ENCODE measurements at regions not wholly inside any gene's neighbourhood (a gene's known extent, or its start where the extent isn't known, plus 50 kb on each side); places are given as distances from the start of the nearest gene placed in this dataset.

DNA sequence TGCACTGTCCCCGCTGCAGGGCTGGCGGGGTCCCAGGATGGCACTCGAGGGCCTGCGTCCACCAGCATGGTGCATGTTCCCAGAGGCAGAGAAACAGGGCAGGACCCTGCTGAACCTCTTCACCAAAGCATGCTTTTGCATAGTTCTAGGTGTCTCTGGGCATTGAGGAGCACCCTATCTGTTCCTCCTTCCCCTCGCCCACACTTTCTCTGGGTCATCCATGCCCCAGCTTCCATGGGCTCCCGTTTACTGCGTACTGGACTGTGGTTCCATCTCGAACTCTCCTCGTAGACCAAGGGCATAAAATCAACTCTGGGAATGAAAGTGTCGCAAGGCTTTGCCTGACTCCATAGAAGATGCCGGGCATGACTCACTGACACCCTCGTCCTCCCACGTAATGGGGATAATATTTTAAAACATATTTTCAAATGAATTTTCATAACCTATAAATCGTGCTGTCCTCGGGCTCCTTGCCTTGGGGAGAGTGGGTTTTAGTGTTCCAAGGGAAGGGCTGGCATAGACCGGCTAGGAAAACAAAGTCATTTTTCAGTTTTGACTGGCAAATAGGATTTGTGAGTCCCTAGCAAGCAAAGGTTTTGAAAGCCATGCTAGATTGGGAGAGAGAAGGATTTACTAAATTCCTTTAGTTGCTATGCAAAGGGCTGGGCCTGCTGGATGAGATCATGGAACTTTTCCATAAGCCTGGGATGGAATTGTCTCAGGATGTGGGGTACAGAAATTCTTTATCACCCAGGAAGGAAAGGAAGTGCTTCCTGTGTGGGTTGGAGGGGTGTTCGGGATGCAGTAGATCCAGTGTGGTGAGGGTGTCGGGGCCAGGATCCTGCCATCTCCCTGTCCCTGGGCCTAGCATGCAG is 498.7 kb upstream of the MKI67 start:
- DNase-seq = peak; percentile 30

DNA sequence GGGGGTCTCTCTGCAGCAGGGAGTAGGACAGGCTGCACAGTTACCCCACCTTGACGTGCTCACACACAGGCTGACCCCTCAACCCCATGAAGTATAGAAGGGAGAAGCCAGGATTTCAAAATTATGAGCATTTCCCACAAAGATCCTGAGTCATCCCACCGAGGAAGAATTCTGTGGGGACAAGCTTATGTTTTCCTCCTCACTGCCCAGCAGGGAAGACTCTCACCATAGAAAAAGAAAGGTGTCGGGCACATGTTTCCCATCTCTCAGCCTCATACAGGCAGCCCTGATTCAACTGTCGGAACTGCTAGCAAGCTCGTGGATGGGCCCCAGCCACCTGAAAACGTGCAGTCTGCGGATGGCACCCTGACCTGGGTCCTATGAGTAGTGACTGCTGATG is 499.7 kb upstream of the MKI67 start:
- no peak for DNase-seq

DNA sequence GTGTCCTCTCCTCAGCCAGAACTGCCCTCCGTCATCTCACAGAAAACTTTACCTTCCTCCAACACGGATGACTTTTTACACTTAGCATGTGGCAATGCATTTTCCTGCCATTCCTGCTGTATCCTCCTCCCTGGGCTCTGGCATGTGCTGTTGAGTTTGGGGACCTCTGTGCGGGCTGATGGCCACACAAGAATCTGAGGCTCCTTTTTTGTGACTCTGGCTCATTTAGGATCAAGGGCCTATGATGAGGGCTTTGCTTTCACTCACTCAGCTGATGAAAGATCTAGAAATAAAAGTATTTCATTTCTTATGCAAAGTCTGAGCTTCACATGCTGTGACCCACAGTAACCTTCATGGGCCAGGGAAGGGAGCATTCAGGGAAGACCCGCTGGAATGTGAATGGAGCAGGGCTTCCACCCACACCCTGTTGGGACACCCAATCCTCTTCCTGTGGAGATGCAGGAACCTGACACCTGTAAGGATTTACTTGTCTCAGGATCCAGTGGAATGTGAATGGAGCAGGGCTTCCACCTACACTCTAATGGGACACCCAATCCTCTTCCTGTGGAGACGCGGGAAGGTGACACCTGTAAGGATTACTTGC is 500.3 kb upstream of the MKI67 start:
- no peak for DNase-seq

DNA sequence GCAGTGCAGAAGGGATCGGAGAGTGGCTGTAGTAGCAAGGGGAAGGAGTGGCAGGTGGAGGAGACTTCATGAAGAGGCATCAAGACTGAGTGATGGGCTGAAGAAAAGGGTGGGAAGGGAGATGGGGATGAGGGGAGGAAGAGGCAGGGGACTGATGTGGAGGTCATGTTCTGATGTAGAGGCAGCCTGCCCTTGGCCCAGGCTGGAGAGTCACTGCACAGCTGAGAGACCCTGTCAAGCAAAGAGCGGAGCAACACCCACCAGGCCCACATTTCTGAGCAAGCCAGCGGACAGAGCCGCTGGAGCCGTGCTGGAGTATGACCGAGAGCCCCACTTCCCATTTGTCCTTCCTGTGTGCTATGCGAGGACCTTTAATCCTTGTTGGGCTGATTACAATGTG is 501.6 kb upstream of the MKI67 start:
- DNase-seq = no peak

DNA sequence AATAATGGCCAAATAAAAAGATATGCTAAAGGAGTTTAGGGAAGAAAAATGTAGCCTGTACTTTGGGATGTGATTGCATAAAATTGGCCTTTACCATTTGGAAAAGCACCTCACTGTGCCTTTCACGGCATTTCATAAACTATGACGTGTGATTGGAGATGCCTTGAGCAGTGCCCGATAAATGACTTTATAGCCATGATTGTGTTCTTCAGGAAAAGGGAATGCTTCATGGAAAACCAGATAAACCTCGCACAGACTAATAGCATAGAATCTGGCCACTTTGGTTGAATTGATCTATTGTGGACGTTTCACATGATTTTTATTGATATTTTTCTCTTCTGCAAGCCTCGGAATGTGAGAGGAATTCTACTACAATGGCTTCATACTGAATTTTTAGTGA is 502.0 kb upstream of the MKI67 start:
- DNase-seq = no peak

DNA sequence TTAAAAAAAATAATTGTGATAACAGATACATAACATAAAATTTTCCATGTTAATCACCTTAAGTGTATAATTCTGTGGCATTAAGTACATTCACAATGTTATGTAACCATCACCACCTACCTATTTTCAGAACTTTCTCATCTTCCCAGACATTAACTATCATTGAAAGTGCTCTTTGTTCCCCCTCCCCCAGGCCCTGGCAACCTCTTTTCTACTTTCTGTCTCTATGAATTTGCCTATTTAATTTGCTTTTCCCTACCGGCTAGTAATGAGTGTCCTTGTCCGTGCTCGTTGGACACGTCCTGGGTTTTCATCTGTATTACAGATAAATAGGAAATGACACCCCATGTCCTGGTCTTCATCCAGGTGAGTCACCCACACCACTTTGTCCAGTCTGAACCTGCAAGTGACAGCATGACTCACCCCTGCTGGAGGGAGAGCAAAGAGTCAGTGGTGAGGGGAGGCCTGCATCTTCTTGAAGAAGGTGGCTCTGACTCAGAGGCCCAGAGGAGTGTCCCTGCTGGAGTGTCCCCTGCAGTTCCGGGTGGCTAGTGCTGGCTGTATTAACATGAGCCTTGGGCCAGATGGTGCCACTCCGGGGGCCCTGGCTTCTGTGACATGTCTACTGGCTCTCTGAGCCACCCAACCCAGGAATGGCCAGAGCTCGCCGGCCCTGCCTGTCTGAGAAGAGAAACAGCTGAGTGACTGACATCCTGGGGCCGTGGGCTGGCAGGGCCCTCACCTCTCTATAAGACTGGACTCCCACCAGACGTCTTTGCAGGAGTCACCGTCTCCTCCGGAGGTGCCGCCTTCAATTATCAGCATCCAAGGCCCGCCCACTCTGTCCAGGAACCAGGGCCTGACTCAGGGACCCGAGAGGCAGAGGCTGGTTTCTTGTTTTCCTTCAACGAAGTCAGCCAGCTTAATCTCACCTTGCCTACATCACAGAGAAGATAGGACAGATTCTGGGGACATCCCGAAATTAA is 503.2 kb upstream of the MKI67 start:
- no peak for DNase-seq

DNA sequence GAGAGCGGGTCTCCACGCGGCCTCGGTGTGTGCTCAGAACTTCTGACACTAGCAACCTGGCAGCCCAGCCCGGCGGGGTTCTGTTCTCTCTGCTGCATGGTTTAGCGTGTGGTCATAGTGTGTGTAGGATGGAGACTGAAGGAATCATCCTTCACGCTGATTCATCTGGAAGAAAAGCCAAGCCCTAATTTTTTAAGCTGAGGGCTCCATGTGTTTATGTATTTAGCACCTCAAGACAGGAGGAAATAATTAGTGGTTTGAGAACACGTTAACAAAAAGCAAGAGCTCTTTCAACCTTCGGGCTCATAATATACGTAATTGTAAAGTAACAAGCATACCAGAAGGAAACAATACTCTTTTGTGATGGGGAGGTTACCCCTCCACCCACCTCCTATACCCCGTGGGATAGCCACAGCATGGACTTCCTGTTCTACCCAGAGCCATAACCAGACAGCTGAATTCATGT is 504.6 kb upstream of the MKI67 start:
- peak; percentile 43 for DNase-seq

DNA sequence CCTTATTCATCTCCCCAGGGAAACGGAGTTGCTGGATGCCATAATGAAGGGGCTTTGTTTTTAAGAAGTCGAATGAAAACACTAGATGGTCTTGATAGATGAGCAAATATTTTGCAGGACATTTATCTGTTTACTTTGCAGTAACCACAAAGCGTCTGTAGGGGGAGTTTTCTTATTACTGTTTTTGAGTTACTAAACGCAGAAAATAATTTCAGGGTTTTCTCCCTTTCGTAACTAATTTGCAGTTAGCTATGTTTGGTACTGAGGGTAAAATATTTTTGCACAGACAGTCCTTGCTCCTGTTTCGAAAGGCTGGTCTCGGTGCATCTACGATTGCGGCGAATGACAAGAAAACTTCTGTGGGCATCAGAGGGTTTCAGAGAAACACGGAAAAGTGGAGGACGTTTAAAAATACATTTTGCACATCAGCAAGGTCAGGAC is 505.6 kb upstream of the MKI67 start:
- DNase-seq = peak; percentile 78

DNA sequence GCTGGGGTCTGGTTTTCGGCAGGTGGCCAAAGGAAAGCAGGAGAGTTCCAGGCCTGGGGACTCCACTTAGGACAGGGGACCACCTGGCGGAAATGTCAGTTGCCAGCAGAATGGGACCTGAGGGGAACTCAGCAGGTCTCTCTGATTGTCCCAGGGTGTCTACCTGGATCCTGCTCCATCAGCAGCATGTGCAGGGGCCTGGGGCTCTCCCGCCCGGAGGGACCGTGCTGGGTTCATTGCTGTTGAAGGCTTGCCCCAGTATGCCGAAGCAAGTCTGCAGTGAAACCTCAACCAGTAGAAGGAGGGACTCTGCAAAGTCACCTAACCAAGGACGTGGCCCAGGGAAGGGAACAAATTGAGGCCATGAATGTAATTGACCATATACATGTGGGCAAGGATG is 506.5 kb upstream of the MKI67 start:
- no peak for DNase-seq

DNA sequence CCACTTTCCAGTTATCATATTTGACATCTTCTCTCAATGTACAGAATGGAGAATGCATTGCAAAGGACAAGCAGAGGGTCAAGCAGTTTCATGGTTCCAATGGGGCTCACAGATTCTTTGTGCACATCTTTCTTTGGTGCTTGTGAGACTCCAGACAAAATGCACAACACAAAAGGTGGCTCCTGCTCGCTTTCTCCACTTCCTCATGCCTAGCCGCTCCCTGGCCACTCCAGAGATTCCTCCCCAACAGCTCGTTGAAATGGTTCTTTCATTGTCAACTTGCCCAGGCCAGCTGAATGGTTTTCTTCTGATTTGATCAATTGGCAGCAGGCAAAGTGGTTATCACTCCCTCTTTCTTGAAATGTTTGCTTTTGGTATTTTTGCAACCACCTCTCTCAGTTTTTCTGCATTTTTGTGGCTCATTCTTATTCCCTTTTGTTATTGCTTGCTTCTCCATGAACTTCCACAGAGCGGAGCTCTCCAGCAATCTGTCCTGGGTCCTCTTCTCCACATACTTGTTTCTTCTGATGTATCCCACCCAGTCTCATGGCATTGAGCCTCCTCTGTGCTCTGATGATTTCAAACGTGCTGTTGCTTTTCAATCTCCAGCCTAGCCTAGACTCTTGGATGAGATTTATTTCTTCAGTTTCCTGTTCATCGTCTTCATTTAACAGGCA is 507.8 kb upstream of the MKI67 start:
- peak; percentile 57 for DNase-seq

DNA sequence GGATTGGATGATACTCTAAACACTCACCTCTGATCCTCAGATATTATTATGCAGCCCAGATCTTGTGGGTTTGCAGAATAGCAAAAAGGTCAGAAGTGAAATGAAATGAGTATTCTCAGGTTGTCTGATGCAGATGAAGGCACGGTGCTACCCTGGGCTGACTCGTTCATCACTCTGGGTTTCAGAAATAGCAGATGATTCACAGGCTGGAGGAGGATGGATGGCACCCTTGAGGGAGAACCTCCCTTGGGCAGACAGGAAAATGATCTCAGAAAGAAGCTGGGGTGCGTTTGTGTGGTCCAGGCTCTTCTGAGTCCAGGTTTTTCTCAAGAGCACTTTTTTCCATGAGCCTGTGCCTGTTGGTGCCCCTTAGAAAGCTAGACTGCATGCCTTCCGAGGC is 515.8 kb upstream of the MKI67 start:
- DNase-seq = no peak

DNA sequence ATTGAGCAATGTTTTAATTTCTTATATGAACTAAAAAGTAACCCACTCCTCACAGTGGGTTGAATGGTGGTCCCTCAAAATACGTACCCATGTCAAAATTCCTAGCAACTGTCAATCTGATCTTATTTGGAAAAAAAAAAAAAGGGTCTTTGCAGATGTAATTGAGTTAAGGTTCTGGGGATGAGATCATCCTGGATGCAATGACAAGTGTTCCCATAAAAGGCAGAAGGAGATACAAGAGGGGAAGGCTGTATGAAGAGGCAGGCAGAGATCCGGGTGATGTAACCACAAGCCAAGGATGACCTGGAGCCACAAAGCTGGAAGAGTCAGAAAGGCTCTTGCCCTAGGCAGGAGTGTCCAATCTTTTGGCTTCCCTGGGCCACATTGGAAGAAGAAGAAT is 516.3 kb upstream of the MKI67 start:
- DNase-seq = no peak

DNA sequence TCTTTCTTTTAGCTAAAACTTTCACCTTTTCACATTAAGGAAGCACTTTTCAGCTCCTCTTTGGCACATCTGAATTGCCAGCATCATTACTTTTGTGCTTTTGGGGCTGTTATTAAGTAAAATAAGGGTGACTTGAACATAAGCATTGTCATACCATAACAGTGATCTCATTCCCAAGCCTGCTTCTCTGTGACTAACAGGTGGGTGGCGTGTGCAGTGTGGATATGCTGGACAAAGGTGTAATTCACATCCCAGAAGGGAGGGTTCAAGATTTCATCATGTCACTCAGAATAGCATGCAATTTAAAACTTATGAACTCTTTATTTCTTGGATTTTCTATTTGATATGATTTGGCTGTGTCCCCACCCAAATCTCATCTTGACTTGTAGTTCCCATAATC is 517.4 kb upstream of the MKI67 start:
- DNase-seq = no peak

DNA sequence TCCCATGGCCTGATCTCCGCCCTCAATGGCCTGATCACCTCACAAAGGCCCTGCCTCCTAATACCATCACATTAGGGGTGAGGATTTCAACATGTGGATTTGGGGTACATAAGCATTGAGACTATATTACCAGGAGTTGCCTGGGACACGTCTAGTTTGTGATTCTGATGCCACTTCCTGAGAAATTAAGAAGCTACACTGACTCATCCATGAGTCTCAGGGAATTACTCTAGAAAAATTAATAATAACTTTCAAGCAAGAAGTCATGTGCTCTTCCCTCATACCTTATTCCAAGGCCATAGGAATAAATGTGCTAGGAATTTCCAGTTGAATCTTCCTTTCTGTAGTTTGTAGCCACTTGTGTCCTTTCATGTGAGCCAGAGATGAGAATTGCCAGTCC is 519.3 kb upstream of the MKI67 start:
- DNase-seq = no peak

DNA sequence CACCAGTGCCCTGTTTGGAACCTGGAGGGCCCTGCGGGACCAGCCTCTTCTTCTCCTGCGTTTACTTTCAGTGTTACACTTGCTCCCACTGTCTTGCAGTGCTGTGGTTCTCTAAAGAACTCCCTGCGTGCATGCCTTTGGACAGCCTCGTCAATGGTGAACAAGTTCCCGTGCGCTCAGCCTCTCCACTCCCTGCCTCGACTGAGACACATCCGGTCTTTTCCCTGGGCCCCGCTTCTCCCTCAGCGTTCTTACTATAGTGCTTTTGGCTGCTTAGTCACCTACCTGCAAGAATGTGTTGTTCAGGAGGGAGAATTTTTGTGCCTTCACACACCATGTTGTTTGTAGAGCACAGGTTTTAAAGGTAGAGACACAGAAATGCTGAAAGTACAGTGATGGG is 520.7 kb upstream of the MKI67 start:
- no peak for DNase-seq

DNA sequence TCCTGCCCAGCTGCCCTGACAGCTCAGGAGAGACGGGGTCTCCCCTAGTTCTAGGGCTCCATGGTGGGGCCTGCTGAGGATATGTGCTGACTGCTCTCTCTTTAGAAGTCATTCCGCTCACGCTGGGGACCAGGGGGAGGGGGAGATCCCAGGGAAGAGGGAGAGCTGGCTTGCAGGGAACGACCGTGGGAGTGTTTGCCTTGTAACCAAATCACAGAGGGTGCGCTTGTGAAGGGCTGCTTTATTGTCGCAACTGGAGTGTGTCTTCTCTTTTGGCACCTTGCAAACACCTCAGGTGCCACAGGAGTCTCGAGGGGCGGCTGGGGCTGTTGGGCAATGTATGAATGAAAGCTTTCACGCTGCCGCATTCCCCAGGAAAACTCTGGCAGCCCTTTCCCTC is 531.3 kb upstream of the MKI67 start:
- peak; percentile 48 for DNase-seq

DNA sequence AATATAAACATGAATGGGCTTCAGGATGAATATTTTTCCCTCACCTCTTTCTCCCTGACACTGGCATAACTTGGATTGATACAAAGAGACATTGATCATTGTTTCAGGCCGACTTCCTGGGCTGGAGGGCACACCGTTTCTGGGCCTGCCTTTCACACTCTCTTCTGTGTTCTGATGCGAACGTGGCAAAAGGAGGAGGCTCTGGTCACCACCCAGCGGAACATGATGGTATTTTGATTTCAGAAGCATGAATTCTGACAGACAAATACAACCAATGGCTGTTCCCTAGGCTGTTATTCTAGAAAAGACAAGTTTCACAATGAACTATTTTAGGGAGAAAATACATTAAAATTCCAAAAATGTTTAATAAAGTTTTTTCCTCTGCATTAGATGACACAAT is 534.5 kb upstream of the MKI67 start:
- DNase-seq = peak; percentile 26

DNA sequence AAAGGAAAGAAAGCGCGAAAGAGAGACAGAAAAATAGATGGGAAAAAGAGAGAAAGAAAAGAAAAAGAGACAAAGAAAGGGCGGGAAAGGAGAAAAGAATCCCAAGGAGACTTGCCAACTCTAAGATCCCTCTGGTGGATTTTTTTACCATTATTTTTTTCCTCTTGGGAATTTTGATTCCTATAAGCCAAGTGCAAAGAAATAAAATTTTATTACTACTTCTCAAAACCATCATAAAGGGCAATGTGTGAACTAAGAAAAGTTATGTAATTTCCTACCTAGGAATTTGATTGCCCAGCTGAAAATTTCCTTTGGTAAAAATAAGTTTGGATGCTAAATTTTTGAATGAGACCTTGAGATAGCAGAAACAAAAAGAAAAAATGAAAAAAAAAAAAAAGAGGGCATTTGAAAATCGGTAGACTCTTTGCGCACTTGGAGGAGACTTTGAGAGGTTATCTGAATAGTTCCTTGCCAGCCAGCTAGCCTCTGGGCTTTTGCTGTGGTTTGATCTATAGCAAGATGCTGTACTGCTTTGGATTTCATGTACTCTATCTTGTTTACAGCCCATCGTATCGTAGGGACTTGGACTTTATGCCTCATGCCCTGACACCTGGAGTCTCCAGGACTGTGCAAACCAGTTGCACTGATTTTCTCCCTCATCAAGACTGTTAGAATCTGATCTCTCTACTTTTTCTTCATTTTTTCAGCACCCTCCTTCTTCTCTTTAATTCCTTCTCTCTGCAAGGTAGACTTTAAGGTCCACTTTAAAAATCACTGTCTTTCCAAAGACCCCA is 535.4 kb upstream of the MKI67 start:
- no peak for DNase-seq

DNA sequence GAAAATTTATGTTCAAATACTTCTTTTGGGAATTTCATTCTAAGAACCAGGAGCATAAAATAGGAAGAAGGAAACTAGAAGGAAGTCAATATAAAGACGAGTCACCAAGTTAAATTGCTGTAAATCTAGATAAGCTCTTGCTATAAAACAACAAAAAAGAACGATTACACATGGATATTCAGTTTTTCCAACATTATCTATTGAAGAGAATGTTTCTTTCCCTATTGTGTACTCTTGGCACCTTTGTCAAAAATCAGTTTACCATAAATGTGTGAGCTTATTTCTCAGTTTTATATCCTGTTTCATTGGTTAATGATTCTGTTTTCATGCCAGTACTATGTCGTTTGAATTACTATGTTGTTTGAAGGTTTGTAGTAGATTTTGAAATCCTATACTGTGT is 536.3 kb upstream of the MKI67 start:
- DNase-seq = no peak

DNA sequence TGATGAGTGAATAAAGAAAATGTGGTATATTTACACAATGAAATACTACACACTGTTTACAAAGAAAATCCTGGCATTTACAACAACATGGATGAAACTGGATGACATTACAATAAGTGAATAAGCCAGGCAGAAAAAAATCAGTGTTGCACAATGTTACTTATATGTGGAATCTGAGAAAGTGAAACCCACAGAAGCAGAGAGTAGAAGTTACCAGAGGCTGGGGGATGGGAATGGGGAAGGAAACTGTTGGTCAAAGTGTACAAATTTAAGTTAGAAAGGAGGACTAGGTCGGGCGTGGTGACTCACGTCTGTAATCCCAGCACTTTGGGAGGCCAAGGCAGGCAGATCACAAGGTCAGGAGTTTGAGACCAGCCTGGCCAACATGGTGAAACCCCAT is 538.5 kb upstream of the MKI67 start:
- DNase-seq = no peak

DNA sequence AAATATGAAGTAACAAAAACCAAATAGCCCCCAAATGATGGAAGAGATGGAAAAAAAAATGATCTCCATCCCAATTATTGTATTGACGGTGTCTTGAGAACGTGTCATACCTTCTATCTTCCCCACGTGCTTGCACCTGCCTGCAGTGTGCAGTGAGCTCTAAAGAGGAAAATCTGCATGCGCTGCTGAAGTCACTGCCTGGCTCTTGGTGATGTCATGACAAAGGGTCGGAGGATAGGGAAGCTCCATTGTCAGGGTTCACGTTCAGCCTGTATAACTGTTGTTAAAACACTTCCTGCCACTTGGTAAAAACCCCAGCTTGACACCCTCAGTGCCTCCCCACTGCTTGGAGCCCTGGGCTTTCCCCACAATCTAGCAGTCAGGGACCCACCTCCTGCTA is 549.2 kb upstream of the MKI67 start:
- DNase-seq = no peak
